Smooth muscle cell of the brain vasculature (primary cell): ENCODE measurements at regions not wholly inside any gene's neighbourhood (a gene's known extent, or its start where the extent isn't known, plus 50 kb on each side); places are given as distances from the start of the nearest gene placed in this dataset.
"Not testable (repeated sequence)": the region's sequence is repeated elsewhere in the genome, so short reads cannot be mapped to it uniquely, and the experiment has no call there.

Experiments used
- DNase-seq: peaks from one replicate; pipeline ENCODE4 v3.0.0-alpha.2; 2012; ENCODE audit warnings: low read depth, low spot score

DNA sequence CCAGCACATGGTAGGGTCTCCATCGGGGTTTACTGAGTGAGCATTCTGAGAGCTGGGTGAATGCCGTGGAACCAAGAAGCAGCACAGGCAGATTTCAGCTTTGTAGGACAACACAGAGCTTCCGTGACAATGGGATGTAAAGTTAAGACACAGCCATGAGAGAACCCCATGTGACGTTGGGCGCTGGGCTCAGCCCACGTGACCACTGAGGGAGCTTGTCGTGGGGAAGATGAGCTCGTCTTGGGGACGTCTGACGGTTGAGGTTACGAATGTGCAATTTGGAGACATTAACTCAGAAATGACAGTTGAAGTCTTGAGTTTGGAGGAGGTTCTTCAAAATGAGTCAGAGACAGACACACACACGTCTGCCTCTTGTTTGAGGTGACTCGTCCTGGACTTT, 51.5 kb upstream of the MUC20 start:
- not testable (repeated sequence) for DNase-seq

DNA sequence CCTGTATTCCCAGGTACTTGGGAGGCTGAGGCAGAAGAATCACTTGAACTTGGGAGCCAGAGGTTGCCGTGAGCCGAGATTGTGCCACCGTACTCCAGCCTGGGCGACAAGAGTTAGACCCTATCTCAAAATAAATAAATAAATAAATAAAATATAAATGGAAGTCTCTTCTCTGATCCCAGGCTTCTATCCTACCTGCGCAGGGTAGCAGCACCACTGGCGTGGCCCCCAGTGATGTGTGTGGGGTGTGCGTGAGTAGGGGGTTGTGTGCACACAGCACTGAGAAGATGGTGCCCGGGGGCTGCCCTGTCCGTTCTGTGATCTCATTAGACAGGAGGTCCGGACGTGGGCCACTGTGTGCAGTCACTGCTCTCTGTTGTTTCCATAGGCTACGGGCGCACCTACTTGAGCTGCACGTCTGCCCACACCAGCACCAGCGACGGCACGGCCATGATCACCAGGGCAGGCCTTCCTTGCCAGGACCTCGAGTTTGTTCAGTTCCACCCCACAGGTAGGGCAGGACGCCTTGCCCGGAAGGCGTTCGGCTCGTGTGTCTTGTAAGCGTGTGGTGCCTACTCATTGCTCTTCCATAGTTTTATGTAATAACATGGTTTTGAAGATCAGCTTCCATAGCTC, 52.5 kb upstream of the MUC20 start:
- not testable (repeated sequence) for DNase-seq

DNA sequence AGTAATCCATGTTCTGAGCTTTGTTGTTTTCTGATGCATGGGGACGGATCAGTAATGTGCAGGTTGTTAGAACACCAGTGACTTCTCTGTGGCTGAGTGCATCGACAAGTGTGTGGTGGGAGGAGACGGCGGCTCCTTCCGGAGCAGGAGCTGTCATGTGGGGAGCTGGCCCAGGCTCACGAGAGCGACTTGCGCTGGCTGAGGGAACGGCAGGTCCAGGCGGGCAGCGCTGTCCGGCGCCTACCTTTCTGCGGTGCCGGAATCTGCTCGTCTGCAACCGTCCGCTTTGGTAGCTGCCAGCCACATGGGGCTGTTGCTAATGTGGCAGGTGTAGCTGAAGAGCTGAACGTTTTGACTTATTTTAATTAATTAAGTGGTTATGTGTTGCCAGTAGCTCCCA, 55.5 kb upstream of the MUC20 start:
- DNase-seq, result not testable (repeated sequence)

DNA sequence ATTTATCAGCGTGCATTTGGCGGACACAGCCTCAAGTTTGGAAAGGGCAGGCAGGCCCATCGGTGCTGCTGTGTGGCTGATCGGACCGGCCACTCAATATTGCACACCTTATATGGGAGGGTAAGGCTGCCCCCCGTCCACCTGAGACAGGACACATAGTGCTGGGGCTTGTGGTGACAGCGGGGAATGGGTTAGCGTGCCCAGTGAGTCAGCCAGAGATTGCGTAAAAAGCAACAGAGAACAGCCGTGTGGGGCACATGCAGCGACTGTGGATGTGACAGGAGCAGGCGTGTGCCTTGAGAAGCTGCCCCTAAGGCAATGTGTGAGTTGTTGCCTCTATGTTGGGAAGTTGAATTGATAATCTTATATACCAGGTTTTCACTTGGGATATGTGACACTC, 56.6 kb upstream of the MUC20 start:
- DNase-seq, result not testable (repeated sequence)

DNA sequence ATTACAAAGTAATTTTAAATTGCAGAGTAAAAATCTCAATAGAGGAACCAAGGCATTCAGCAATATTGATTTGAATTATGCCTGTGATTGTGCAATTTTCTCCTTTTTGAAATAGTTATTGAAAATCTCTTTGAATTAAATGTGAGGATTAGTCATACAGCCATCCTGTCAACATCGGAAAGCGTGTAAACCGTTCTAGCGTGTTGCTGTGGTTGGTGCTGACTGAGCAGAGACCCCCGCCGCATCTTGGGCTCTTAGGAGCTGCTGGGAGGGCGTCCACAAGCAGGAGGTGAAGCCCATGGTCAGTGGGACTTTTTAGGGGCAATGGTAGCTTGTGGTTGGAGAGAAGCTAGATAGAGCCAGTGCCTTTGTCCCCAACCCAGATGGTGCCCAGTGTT, 61.6 kb upstream of the MUC20 start:
- DNase-seq, result not testable (repeated sequence)

DNA sequence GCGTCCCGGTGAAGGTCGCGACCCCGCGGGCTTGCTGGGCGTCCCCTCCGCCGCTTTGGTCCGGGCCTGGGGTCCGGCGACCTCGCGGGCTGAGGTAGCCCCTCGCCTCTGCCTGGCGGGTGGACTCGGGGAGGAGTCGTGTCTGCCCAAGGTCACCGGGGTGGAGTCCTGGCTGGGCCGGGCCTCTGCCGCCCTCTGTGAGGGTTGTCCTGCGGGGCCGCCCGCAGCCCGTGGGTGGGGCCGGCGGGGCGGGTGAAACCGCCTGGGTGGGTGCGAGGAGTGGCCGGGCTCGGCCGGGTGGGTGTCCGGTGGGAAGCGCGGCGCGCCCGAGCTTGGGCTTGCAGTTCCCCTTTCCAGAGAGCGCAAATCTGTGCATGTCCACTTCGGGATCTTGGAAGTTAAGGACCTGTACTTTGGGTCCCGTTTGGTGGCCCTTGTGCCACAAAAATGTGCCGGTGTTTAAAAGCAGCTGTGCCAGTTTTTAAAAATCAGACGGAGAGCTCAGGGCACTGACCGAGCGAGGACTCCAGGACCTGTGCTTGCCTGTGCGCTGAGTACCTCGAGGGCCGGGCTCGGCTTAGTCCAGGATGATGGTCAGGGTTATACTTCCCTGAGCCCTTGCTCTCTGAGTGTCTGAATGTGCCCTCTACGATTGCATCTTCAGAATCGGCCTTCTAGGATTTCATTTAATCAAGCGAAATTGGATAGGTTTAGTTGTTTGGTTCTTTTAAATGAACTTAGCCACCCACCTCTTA, 62.2 kb upstream of the MUC20 start:
- DNase-seq, result not testable (repeated sequence)

DNA sequence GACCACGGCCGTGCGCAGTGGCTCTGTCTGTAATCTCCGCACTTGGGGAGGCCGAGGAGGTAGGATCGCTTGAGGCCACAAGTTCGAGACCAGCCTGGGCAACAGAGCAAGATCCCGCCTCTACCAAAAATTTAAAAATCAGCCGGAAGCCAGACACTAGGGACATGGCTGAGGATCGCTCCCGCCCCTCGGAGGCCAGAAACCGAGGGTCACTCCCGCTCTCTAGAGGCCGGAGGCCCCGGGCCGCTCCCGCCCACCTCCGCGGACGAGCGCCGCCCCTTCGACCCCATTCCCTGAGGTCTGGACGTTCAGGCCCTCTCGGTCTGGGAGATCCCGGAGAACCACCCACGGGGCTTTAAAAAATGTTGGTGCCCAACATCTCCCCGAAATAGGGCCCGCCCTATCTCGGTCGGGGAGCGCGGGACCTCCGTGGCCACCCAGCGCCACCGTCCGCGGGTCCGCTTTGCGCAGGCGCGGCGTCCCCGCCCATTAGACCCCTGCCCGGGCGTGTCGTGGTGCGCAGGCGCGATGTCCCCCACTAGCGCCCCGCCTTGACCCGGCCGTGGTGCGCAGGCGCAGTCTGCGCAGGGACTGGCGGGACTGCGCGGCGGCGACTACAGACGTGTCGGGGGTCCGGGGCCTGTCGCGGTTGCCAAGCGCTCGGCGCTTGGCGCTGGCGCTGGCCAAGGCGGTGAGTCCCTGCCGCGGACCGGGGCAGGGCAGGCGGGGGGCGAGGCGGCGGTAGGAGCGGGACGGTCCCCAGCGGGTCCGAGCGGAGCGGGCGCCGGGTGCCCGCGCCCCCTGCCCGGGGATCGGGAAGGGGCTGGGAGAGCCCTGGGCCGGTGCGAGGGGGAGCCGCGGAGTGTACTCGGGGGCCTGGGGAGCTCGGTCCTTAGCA, 63.1 kb upstream of the MUC20 start:
- peak; percentile 37 for DNase-seq

DNA sequence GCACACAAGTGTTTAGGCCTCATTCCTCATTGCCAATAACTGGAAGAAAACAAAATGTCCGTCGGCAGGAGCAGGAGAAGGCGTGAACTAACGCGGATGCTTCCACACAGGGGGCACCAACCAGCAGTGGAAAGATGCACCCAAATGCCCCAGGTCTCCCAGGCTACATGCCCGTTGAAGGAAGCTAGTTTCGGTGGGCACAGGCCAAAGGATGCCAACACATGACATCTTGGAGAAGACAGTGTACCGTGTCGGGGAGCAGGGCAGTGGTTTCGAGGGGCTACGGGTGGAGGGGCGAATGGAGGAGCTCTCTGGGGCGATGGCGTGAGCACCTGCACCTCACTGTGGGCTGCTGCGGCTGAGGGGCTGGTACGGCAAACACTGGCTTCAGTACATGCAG, 64.7 kb upstream of the MUC20 start:
- DNase-seq, result not testable (repeated sequence)

DNA sequence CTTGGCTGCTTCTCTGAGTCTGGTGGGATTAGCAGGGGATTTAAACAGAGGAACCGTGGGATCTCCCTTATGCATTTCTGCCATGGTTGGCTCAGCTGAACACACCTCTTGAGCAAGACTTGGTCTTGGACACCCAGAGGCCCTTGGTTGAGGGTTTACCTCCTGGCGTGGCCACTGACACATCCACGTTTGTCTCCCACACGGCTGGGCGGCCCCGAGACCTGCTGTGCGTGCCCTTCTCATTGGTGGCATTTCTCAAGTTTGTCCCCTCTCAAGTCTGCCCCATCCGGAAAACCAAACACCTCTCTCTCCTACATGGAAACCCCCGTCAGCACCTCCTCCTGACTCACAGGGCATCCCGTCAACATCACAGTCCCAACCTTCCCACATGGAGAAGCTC, 66.0 kb upstream of the MUC20 start:
- not testable (repeated sequence) for DNase-seq

DNA sequence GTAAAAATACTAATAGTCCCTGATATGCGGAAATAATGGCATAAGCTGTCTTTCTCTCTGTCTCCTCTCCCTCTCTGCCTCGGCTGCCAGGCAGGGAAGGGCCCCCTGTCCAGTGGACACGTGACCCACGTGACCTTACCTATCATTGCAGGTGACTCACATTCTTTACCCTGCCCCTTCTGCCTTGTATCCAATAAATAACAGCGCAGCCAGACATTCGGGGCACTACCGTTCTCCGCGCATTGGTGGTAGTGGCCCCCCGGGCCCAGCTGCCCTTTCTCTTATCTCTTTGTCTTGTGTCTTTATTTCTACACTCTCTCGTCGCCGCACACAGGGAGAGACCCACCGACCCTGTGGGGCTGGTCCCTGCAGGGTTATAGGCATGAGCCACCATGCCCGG, 66.6 kb upstream of the MUC20 start:
- not testable (repeated sequence) for DNase-seq

DNA sequence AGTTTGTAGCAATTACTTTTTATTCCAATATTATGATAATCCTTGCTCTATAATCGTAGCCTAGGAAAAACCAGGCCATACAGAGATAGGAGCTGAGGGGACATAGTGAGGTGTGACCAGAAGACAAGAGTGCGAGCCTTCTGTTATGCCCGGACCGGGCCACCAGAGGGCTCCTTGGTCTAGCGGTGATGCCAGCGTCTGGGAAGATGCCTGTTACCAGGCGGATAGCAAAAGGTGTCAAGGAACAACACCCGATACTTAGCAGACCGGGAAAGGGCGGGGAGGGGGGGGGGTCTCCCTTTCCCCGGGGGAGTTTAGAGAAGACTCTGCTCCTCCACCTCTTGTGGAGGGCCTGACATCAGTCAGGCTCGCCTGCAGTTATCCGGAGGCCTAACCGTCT, 67.1 kb upstream of the MUC20 start:
- not testable (repeated sequence) for DNase-seq

DNA sequence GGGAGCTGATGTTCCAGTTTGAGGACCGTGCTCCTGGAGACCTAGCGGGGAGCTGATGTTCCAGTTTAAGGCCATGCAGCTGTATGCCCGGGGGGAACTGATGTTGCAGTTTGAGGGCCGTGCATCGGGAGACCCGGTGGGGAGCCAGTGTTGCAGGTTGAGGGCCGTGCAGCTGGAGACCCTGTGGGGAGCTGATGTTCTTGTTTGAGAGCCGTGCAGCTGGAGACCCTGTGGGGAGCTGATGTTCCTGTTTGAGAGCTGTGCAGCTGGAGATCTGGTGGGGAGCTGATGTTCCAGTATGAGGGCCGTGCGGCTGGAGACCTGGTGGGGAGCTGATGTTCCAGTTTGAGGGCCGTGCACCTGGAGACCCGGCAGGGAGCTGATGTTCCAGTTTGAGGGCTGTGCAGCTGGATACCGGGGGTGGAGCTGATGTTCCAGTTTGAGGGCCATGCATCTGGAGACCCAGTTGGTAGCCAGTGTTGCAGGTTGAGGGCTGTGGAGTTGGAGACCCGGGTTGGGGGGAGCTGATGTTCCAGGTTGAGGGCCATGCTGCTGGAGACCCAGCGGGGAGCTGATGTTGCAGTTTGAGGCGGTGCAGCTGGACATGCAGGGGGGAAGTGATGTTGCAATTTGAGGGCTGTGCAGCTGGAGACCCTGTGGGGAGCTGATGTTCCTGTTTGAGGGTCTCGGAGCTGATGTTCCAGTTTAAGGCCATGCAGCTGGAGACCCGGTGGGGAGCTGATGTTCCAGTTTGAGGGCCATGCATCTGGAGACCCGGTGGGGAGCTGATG, 64.4 kb upstream of the APOD start:
- not testable (repeated sequence) for DNase-seq

DNA sequence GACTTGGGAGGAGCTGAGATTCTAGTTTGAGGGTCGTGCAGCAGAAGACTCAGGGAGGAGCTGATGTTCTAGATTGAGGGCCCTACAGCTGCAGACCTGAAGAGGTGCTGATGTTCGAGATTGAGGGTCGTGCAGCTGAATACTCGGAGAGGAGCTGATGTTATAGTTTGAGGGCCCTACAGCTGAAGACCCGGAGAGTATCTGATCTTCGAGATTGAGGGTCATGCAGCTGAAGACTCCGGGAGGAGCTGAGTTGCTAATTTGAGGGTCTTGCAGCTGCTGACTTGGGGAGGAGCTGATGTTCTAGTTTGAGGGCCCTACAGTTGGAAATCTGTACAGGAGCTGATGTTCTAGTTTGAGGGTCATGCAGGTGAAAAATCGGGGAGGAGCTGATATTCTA, 62.1 kb upstream of the APOD start:
- not testable (repeated sequence) for DNase-seq

DNA sequence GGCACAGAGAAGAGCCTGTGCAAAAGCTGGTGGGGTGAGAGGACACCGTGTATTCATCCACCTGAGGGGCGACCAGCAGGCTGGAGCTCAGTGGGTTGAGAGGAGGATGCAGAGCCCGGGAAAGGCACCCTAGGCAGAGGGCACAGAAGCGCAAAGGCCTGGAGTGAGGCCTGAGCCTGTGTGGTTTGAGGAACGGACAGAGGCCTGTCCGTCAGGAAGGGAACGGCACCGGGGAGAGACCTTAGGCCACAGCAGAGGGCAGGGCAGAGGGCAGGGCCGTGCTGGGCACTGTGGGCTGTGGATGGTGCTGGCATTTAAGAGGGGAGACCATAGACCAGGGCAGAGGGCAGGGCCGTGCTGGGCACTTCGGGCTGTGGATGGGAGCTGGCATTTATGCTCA, 59.5 kb upstream of the APOD start:
- DNase-seq, result not testable (repeated sequence)

DNA sequence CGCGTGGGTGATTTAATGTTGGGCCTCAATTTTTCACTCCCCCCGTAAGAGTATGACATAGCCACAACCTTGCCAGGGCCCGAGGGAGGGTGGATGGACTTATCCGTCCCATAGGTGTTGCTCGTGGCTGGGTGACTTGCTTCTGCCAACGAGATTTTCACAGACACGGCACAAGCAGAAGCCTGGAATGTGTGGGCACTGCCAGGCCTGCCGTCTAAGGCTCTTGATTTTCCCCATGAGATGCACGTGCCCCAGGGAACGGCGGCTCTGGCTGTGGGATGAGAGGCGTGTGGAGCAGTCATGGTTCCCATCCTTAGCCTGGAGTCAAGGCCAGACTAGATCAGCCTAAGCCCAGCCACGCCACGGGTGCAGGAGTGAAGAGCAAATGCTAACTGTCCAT, 58.6 kb upstream of the APOD start:
- DNase-seq, result not testable (repeated sequence)

DNA sequence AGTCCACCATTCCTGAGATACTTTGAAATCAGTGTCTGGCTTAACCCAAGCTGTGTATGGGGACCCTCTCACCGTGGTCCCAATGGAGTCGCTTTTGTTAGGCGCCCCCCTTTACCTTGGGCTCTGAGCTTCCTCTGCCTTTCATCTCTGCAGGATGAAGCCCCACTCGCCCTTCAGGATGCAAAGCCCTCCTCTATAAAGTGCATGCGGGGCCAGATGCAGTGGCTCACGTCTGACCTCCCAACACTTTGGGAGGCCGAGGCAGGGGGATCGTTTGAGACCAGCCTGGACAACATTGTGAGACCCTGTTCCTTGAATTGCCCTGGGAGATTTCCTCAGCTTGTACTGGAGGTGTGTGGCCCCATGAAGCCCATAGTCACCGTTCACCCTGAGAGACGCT, 54.7 kb upstream of the APOD start:
- not testable (repeated sequence) for DNase-seq

DNA sequence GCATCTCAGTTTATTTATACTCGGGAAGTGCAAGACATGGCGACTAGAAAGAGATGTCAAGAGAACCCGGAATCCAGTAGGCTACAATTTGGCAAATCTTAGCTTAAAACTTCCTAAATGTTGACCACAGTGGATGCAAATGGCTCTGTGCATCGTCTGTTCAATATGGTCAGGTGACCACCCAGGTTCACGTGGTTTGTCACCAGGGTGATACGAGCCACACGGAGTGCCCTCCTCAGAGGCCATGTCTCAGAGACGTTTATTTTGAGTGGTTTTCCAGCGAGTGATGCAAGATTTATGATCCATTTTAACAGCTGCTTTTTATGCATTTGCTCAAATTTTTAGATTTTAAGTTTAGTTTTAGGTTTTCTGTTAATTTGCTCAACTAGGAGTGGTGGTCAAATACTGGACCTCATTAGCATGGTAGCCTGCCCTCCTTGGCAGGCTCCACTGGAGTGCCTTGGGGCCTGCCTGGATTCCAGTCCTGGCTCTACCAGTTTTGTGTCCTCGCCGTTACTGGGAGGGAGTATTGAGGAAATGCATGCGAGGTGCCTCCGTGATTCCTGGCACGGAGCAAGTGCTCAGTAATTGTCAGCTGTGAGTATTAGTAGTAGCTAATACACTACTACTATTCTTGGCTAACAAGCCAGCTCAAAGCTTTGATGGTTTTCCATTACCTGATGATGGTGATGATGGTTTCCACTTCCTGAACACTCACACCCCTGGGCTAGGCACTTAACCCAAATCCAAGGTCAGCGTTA, 53.9 kb upstream of the APOD start:
- DNase-seq, result not testable (repeated sequence)

DNA sequence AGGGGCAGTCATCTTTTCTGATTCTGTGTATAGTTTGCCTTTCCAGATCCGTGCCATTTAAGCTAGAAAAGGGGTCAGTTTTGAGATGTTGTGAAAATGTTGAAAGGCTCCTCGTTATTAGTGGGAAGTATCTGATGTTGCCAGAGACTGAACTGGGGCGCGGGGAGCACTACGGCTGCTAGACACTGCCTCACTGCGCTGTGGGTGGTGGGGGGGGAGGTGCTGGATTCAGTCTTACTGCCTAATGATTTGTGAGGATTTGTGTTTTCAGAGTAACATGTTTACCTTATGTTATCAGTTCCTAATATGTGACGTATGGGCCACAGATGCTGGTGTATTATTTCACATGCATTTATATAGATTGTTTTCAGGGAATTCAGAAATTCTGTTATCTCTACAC, 53.3 kb upstream of the APOD start:
- DNase-seq, result not testable (repeated sequence)

DNA sequence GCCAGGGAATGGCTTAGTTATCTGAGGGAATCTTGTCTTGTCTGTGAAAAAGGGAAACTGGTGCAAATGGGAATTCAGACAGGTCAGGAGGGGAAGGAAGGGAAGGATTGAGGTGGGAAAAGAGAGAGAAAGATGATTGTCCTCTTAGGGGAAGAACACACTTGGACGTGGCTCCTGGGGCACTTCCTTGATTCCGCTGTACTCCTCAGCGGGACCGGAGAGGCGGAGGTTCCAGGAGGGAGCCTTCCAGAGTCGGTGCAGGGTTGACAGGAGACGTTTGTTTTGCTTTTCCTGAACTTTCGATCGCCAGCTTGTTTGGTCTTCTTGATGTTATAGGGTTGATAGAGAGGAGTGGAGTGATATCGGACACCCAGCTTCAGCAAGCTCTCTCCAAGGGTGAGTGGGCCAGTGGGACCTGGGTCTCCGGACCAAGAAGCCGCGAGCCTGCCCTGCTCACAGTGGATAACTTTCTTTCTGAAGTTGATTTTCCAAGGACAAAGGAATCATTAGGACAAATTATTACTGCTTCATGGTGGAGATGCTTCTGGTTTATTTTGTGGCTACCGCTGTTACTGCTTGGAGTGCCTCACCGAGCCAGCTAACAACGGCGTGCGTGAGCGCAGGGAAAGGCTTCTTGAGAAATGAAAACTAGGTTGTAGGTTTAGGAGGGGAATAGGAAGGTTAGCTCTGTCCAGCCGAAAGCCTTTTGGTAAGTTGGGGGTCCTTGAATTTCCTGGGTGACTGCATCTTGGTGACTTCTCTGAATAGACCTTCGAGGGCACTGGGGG, 52.4 kb upstream of the APOD start:
- DNase-seq, result not testable (repeated sequence)
